ENCODE measurements at regions not wholly inside any gene's neighbourhood (a gene's known extent, or its start where the extent isn't known, plus 50 kb on each side); places are given as distances from the start of the nearest gene placed in this dataset.

GRCh38 chr1:5711956-5712645, 280.1 kb downstream of the NPHP4 start:
- no peak overlapping the region for H3K27ac ChIP-seq (ENCODE audit: low read depth)
- Mint-ChIP-seq H3K4me1 (peaks cover 10% of the 10 kb centered on the region), H3K4me3 (no peak overlapping the region), H3K27me3 (ENCODE audit: insufficient read depth, low read depth, poor library complexity) (peaks cover 2% of the 10 kb centered on the region), H3K27ac (no peak overlapping the region), H3K36me3 (ENCODE audit: low read depth) (peaks cover 8% of the 10 kb centered on the region; the same call in 1 of the 3 replicates), H3K9me3 (peaks cover 21% of the 10 kb centered on the region)
- no peaks in the 10 kb centered on the region for H3K27me3 ChIP-seq (ENCODE audit: insufficient read depth)
- TF ChIP-seq EZH2phosphoT487 (IDR thresholded peaks at IDR 0.05; ENCODE audit: unreplicated experiment) (no peak), ZNF331 (CRISPR knock-in tag; IDR thresholded peaks at IDR 0.05; ENCODE audit: low read depth) (no peak), REST (IDR thresholded peaks at IDR 0.05; ENCODE audit: unreplicated experiment) (no peak), STAT1 (IDR thresholded peaks at IDR 0.05; ENCODE audit: unreplicated experiment) (no peak), EZH2 (IDR thresholded peaks at IDR 0.05; ENCODE audit: low read depth, unreplicated experiment) (no peak), JUNB (IDR thresholded peaks at IDR 0.05; ENCODE audit: unreplicated experiment) (no peak)
- H3K9me2 ChIP-seq (ENCODE audit: insufficient read depth), result no peaks in the 10 kb centered on the region
- H4K20me1 ChIP-seq (replicated peaks; ENCODE audit: insufficient read depth), result no peaks in the 10 kb centered on the region
- H2AFZ ChIP-seq, result no peak overlapping the region
- H3K36me3 ChIP-seq (ENCODE audit: insufficient read depth), result no peaks in the 10 kb centered on the region
- no peak overlapping the region for H3K4me3 ChIP-seq
- no peak for DNase-seq (ENCODE audit: low spot score)
- no peak for ATAC-seq
- no peaks in the 10 kb centered on the region for H3K79me2 ChIP-seq (replicated peaks; ENCODE audit: insufficient read depth)
- H3K4me1 ChIP-seq (ENCODE audit: insufficient read depth), result no peaks in the 10 kb centered on the region
- no peak overlapping the region for H3K4me2 ChIP-seq
- H3F3A ChIP-seq (replicated peaks; ENCODE audit: low read depth), result no peaks in the 10 kb centered on the region

- Histone ChIP-seq H3K9me2 (ENCODE audit: insufficient read depth) (no peaks in the 10 kb centered on the region), H3K4me3 (no peak overlapping the region), H4K20me1 (replicated peaks; ENCODE audit: insufficient read depth) (no peaks in the 10 kb centered on the region), H3F3A (replicated peaks; ENCODE audit: low read depth) (no peaks in the 10 kb centered on the region), H3K79me2 (replicated peaks; ENCODE audit: insufficient read depth) (no peaks in the 10 kb centered on the region), H3K27ac (ENCODE audit: low read depth) (no peak overlapping the region), H2AFZ (no peak overlapping the region), H3K27me3 (ENCODE audit: insufficient read depth) (no peaks in the 10 kb centered on the region), H3K4me2 (no peak overlapping the region), H3K36me3 (ENCODE audit: insufficient read depth) (no peaks in the 10 kb centered on the region), H3K4me1 (ENCODE audit: insufficient read depth) (no peaks in the 10 kb centered on the region)
- ATAC-seq, result no peak
- Mint-ChIP-seq H3K4me1 (peaks cover 3% of the 10 kb centered on the region; the same call in 1 of the 3 replicates), H3K9me3 (peaks cover 21% of the 10 kb centered on the region), H3K4me3 (no peak overlapping the region), H3K36me3 (ENCODE audit: low read depth) (peaks cover 8% of the 10 kb centered on the region; the same call in 1 of the 3 replicates), H3K27me3 (ENCODE audit: insufficient read depth, low read depth, poor library complexity) (peaks cover 5% of the 10 kb centered on the region), H3K27ac (no peak overlapping the region; the same call in 1 of the 2 replicates)
- DNase-seq (ENCODE audit: low spot score), result no peak
- TF ChIP-seq JUNB (IDR thresholded peaks at IDR 0.05; ENCODE audit: unreplicated experiment) (no peak), REST (IDR thresholded peaks at IDR 0.05; ENCODE audit: unreplicated experiment) (no peak), EZH2phosphoT487 (IDR thresholded peaks at IDR 0.05; ENCODE audit: unreplicated experiment) (no peak), CTCF (conservative IDR thresholded peaks at IDR 0.05; ENCODE audit: low read depth in 2 of 2) (no peak), ETS1 (IDR thresholded peaks at IDR 0.05) (no peak), ZNF331 (CRISPR knock-in tag; IDR thresholded peaks at IDR 0.05; ENCODE audit: low read depth) (no peak), EZH2 (IDR thresholded peaks at IDR 0.05; ENCODE audit: low read depth, unreplicated experiment) (no peak)
Measured at GRCh38 chr1:5711079-5711478, 281.1 kb downstream of the NPHP4 start.
